GM12865 (cell line): ENCODE measurements at regions not wholly inside any gene's neighbourhood (a gene's known extent, or its start where the extent isn't known, plus 50 kb on each side); places are given as distances from the start of the nearest gene placed in this dataset.
A peak's percentile ranks its signal among the peaks of the same experiment; 100 is the strongest.

ENCODE experiments used
- DNase-seq: peaks from one replicate; pipeline ENCODE4 v3.0.0; 2010; ENCODE audit warnings: low read depth
- H3K4me3 ChIP-seq: 2 replicates; pipeline ENCODE4 v1.5.1; 2011; ENCODE audit warnings: mild to moderate bottlenecking, low read depth, low read length, control low read depth
- CTCF ChIP-seq: IDR thresholded peaks from 2 replicates; pipeline ENCODE4 v1.5.1; 2011; ENCODE audit warnings: low read length, control low read depth, low read depth, inconsistent platforms; ENCODE audit not compliant: insufficient read depth; ENCODE audit errors: missing control alignments

GRCh38 chrX:39333451-39333850, 532.2 kb downstream of the MID1IP1 start:
- H3K4me3 ChIP-seq, result no peak overlapping the region
- no peak for TF ChIP-seq CTCF
- no peak for DNase-seq

- DNase-seq, result no peak
These were observed 534.4 kb downstream of the MID1IP1 start for GRCh38 chrX:39335513-39336235.

GRCh38 chrX:39336671-39337311, 535.5 kb downstream of the MID1IP1 start:
- peak; percentile 71 for DNase-seq
- TF ChIP-seq CTCF, result no peak
- no peak overlapping the region for H3K4me3 ChIP-seq

More at GRCh38 chrX:39335513-39336235, 534.4 kb downstream of the MID1IP1 start:
- H3K4me3 ChIP-seq, result no peak overlapping the region
- no peak for TF ChIP-seq CTCF

- TF ChIP-seq CTCF, result no peak
- no peak for DNase-seq
- H3K4me3 ChIP-seq, result no peak overlapping the region
These were observed 536.2 kb downstream of the MID1IP1 start for GRCh38 chrX:39337451-39337850.

GRCh38 chrX:39338583-39338982, 537.3 kb downstream of the MID1IP1 start:
- no peak overlapping the region for H3K4me3 ChIP-seq
- DNase-seq, result no peak
- no peak for TF ChIP-seq CTCF

GRCh38 chrX:39356119-39356807, 555.0 kb downstream of the MID1IP1 start:
- DNase-seq, result no peak
- H3K4me3 ChIP-seq, result no peak overlapping the region
- no peak for TF ChIP-seq CTCF
